IPS DF 6.9 (cell line): ENCODE measurements at regions not wholly inside any gene's neighbourhood (a gene's known extent, or its start where the extent isn't known, plus 50 kb on each side); places are given as distances from the start of the nearest gene placed in this dataset.
"Not testable (repeated sequence)": the region's sequence is repeated elsewhere in the genome, so short reads cannot be mapped to it uniquely, and the experiment has no call there.

Source experiments
- DNase-seq: peaks from one replicate; pipeline ENCODE4 v3.0.0-alpha.2; 2013; ENCODE audit warnings: low read depth, low spot score
- H3K27ac ChIP-seq: one replicate; pipeline ENCODE4 v1.5.1; 2013; ENCODE audit warnings: low read length, control low read depth
- H3K27me3 ChIP-seq: 2 replicates; pipeline ENCODE4 v1.6.1; 2013; ENCODE audit warnings: mild to moderate bottlenecking, low read length; ENCODE audit not compliant: control insufficient read depth, insufficient read depth
- H3K36me3 ChIP-seq: 2 replicates; pipeline ENCODE4 v1.6.1; 2013; ENCODE audit warnings: low read length; ENCODE audit not compliant: control insufficient read depth, insufficient read depth
- H3K4me1 ChIP-seq: 2 replicates; pipeline ENCODE4 v1.6.1; 2013; ENCODE audit warnings: low read length; ENCODE audit not compliant: control insufficient read depth, insufficient read depth
- H3K4me3 ChIP-seq: 2 replicates; pipeline ENCODE4 v1.5.1; 2013; ENCODE audit warnings: mild to moderate bottlenecking, low read length
- H3K9me3 ChIP-seq: 2 replicates; pipeline ENCODE4 v1.6.1; 2013; ENCODE audit warnings: low read length, inconsistent platforms; ENCODE audit not compliant: control insufficient read depth, insufficient read depth
- WGBS: extraction: QIAGEN DNeasy Blood & Tissue Kit; methylation state at CpG from one replicate; pipeline ENCODE4 v1.1.7; 2013; ENCODE audit warnings: mixed read lengths, missing lambda C conversion rate; ENCODE audit not compliant: insufficient read length, insufficient coverage; 5-methylcytosine and 5-hydroxymethylcytosine counted together

DNA sequence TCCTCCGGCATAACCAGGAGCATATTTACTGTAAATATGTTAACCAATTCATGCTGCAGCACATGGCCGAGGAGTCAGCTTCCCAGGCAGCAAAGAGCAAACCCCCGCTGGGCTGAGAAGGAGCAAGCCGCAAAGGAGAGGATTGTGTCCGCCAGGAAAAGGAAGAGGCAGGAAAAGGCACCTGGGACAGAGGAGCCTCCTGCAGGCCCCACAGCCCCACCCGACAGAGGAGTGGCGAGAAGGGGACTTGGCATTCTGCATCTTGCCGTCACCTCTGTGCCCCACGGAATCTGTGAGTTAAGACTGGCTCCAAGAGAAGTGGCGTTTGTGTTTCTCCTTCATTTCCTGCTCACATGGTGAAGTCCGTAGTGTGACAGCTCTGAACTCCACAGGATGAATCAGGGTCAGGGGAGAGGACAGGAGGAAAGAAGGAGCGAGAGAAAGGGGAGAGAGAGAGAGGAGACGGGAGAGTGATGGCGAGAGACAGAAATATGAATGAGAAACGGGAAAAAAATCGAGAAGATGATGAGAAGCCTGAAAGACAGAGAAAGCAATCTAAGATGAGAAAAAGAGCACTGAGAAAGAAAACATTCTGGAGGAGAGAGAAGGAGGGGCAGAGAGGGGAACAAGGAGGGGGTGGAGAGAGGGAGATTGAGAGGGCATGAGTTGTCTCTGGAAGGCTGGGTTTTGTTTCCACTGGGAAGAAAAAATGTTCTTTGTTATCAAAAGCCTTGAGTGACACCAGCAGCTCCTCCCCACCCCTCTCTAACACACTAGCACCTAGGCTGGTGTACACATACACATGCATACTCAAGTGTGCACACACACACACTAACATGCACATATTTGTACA is 489.6 kb downstream of the MN1 start:
- no peak for DNase-seq
- WGBS: 100% methylated on average over 4 of the region's 16 CpGs
- peaks cover 10% of the 10 kb centered on the region for H3K4me1 ChIP-seq
- no peaks in the 10 kb centered on the region for H3K27me3 ChIP-seq
- no peak overlapping the region for H3K27ac ChIP-seq
- H3K9me3 ChIP-seq: no peaks in the 10 kb centered on the region
- no peaks in the 10 kb centered on the region for H3K36me3 ChIP-seq
- no peak overlapping the region for H3K4me3 ChIP-seq

DNA sequence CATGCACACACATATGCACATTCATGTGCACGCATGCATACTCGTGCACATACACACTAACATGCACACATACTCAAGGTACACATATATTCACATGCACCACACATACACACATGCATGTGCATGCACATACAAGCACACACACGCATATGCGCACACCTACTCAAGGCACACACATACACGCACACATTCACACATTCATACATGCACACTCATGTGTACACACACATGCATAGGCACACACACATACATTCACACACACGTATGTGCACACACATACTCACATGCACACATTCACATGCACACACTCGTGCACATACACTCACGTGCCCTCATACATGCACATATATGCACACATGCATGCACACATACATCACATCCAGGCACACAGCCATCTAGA is 489.0 kb downstream of the MN1 start:
- H3K4me1 ChIP-seq: peaks cover 10% of the 10 kb centered on the region
- H3K36me3 ChIP-seq: no peaks in the 10 kb centered on the region
- no CpG with 5 or more reads among the region's 8 CpGs for WGBS
- H3K4me3 ChIP-seq: no peak overlapping the region
- H3K9me3 ChIP-seq: no peaks in the 10 kb centered on the region
- DNase-seq: no peak
- no peaks in the 10 kb centered on the region for H3K27me3 ChIP-seq
- no peak overlapping the region for H3K27ac ChIP-seq

DNA sequence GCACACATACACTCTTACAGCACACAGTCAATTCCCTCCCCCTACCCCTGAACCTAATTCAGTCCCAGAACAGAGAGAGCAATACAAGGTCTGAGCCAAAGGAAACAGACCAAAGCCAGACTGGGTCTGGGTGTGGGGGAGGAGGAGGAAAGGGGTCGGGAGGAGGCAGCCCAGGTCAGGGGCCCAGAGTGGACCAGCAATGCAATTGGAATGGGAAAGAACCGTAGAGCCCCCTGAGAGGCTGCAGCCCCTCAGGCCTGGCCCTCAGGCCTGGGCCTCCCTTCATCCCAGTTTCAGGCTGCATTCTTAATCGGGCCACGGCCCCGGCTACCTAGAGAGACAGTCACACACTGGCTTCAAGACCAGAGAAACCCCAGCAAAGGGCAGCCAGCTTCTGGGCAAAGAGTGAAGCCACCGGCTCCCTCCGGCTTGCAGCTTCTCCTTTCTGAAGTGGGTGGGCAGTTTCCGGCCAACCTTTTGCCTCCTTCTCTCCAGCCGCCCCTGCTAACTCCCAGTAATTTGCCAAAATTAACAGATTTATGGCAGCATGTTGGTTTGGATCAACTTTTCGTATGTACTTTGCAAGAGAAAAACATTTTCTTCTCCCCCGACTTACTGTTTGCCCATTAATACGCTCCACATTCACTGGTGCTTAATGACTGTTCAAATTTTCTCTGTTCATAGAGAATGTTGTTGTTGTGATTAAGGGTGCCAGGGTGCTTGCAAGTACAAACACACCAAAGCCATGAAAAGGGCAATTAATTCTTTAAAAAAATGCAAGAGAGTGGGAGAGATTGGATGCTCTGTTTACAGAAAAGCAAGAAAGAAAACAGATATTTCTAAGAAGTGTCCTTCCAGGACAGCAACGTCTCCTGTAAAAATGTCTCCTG is 488.3 kb downstream of the MN1 start:
- DNase-seq: no peak
- Histone ChIP-seq H3K9me3 (no peaks in the 10 kb centered on the region), H3K27ac (no peak overlapping the region), H3K27me3 (no peaks in the 10 kb centered on the region), H3K36me3 (no peaks in the 10 kb centered on the region), H3K4me3 (no peak overlapping the region), H3K4me1 (peaks cover 10% of the 10 kb centered on the region)
- no CpG with 5 or more reads among the region's 13 CpGs for WGBS

DNA sequence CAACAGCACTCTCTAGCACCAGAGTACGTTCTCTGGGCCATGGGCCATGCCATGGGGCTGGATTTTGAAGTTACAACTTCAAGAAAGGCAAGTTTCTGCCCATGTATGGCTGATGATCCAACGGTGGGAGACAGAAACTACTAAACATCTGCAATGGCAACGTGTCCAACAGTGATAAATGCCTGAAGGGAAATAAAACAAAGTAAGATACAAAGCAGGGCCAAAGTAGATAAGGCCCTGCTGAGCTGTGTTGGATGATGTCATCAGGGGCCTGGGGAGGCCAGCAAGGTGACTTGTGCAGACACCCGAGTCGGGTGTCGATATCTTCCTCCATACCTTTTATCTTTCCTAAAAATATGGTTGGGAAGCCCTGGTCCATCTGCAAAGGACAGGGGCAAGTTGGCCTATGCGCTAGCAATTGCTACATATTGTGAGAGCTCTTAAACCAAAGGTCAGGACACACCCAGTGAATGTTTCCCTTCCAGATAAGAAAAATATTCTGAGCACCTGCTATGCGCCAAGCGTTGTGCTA is 487.2 kb downstream of the MN1 start:
- no CpG with 5 or more reads among the region's 9 CpGs for WGBS
- DNase-seq: no peak
- Histone ChIP-seq H3K27me3 (no peaks in the 10 kb centered on the region), H3K27ac (no peak overlapping the region), H3K4me3 (no peak overlapping the region), H3K4me1 (peaks cover 10% of the 10 kb centered on the region), H3K9me3 (no peaks in the 10 kb centered on the region), H3K36me3 (no peaks in the 10 kb centered on the region)

DNA sequence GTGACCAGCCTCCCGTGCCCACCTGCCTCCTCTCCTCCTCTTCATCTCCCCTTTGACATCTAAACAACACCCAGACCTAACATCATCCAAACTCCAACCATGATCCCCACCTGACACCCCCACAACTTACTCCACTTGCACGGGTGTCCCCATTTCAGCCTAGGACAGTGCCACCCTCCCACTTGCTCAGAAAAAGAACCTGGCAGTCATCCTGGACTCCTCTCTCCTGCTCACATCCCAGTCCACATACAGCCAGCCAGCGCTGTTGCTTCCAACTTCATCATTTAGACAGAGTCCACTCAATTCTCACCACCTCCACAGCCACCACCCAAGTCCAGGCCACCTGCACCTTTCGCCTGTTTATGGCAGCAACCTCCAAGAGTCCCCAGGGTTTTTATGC is 485.7 kb downstream of the MN1 start:
- Histone ChIP-seq H3K36me3 (no peaks in the 10 kb centered on the region), H3K4me1 (peaks cover 9% of the 10 kb centered on the region), H3K27me3 (no peaks in the 10 kb centered on the region), H3K9me3 (no peaks in the 10 kb centered on the region), H3K27ac (no peak overlapping the region), H3K4me3 (no peak overlapping the region)
- WGBS: no CpG with 5 or more reads among the region's 4 CpGs
- no peak for DNase-seq

DNA sequence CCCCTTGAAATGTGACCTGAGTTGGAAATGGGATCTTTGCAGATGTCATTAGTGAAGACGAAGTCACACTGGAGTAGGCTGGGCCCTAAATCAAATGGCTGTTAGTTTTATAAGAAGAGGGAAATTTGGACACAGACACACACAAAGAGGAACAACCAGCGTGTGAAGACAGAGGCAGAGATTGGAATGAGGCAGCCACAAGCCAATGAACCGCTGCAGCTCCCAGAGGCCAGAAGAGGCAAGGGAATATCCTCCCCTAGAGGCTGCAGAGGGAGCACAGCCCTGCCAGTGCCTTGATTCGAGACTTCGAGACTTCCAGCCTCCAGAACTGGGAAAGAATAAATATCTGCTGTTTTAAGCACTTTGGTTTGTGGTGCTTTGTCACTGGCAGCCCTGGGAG is 484.5 kb downstream of the MN1 start:
- Histone ChIP-seq H3K27ac (no peak overlapping the region), H3K36me3 (no peaks in the 10 kb centered on the region), H3K4me3 (no peak overlapping the region), H3K4me1 (peaks cover 5% of the 10 kb centered on the region; the same call in 1 of the 2 replicates), H3K27me3 (no peaks in the 10 kb centered on the region), H3K9me3 (no peaks in the 10 kb centered on the region)
- DNase-seq: no peak
- WGBS: no CpG with 5 or more reads among the region's 5 CpGs

DNA sequence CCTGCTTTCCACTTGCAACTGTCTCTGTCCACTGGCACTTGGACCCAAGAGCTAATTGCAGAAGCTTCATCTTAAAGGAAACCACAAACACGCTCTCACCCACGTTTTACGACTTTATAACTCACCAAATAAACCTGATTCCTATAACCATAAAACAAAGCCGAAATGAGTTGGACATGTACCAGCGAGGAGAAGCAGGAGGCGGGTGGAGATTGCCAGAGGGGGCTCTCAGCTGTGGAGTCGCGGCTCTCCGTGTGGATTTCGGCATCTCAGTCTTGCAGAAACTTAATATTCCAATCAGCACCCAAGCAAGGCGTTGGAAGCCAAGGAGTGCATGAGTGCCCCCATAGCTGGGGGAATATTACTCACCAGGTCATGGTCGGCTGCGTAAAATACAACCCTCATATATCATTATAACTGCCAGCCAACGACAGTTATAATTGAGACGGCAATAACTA is 483.6 kb downstream of the MN1 start:
- Histone ChIP-seq H3K27ac (no peak overlapping the region), H3K27me3 (no peaks in the 10 kb centered on the region), H3K36me3 (no peaks in the 10 kb centered on the region), H3K9me3 (no peaks in the 10 kb centered on the region), H3K4me3 (no peak overlapping the region), H3K4me1 (no peaks in the 10 kb centered on the region)
- DNase-seq: no peak
- WGBS: 100% methylated on average over 4 of the region's 15 CpGs

DNA sequence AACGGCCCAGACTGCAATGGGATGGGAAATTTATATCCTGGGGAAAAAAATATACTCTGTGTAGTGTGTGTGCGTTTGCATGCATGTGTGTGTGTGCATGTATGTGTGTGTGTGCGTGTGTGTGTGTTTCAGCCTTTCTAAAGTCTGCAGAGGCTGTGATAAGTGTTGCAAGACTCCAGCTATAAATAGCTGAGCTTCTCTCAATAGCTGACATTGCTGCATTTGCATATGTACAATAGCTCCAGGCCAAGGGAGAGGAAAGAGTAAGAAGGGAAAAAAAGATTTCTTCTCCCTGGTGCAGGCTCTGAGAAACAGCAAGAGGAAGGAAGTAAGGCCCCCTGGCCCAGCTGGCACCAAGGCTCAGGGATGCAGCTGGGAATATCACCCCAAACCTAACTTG is 483.0 kb downstream of the MN1 start:
- H3K4me3 ChIP-seq: no peak overlapping the region

DNA sequence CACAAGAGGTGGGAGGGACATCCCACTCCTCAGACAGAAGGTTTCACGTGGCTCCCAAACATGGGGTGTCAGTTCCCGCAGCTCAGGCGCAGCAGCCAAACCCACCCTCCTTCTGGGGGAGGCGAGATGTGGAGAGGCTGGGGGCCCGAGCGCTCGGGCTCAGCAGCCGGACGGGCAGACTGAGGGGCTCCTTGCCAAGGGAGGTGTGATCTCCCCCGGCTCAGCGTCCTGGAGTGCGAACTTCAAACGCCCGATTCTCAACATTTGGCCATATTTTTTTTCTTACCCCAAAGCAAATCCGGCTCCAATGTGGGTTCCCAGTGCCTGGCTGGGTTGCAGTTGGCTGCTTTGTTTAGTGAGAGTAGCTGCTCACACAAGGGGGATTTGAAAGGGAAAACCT is 477.9 kb downstream of the MN1 start:
- H3K9me3 ChIP-seq: no peaks in the 10 kb centered on the region
- no peak overlapping the region for H3K27ac ChIP-seq
- no peak for DNase-seq
- H3K36me3 ChIP-seq: no peaks in the 10 kb centered on the region
- H3K4me3 ChIP-seq: no peak overlapping the region
- no CpG with 5 or more reads among the region's 15 CpGs for WGBS
- 0 out of 2 replicates have a peak, but pooled peaks cover 2% of the 10 kb centered on the region for H3K4me1 ChIP-seq
- no peaks in the 10 kb centered on the region for H3K27me3 ChIP-seq

More for the DNA sequence above, 483.0 kb downstream of the MN1 start:
- 0 out of 2 replicates have a peak, but pooled peaks cover under 1% of the 10 kb centered on the region for H3K4me1 ChIP-seq
- H3K27me3 ChIP-seq: no peaks in the 10 kb centered on the region
- H3K36me3 ChIP-seq: no peaks in the 10 kb centered on the region
- DNase-seq: no peak
- H3K27ac ChIP-seq: no peak overlapping the region
- H3K9me3 ChIP-seq: no peaks in the 10 kb centered on the region
- WGBS: no CpG with 5 or more reads among the region's 3 CpGs

DNA sequence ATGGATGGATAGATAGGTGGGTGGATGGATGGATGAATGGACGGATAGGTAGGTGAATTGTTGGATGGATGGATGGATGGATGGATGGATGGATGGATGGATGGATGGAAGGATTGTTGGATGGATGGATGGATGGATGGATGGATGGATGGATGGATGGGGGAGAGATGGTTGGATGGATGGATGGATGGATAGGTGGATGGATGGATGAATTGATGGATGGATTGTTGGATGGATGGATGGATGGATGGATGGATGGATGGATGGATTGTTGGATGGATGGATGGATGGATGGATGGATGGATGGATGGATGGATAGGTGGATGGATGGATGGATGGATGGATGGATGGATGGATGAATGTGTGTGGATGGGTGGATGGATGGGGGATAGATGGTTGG is 476.6 kb downstream of the MN1 start:
- not testable (repeated sequence) for H3K27me3 ChIP-seq, H3K27ac ChIP-seq, H3K4me1 ChIP-seq, DNase-seq, H3K4me3 ChIP-seq, H3K36me3 ChIP-seq, H3K9me3 ChIP-seq
- no CpG with 5 or more reads among the region's 1 CpG for WGBS
